HG03280 (cell line): ENCODE measurements at regions not wholly inside any gene's neighbourhood (a gene's known extent, or its start where the extent isn't known, plus 50 kb on each side); places are given as distances from the start of the nearest gene placed in this dataset.

Source experiments
- ATAC-seq: cut with Tn5 transposase; IDR thresholded peaks from one replicate; pipeline ENCODE4 v1.9.1; 2021; ENCODE audit warnings: mild to moderate bottlenecking, moderate library complexity; ENCODE audit not compliant: unreplicated experiment

- ATAC-seq, result no peak
These were observed 292.4 kb downstream of the EFNB2 start for GRCh38 chr13:106243011-106243565.

- ATAC-seq, result no peak
These were observed 293.2 kb downstream of the EFNB2 start for GRCh38 chr13:106241974-106242953.

- ATAC-seq, result no peak
These were observed 296.8 kb downstream of the EFNB2 start for GRCh38 chr13:106238690-106239089.

- ATAC-seq, result no peak
These were observed 300.8 kb downstream of the EFNB2 start for GRCh38 chr13:106234636-106235035.

GRCh38 chr13:106233134-106233735 is 302.2 kb downstream of the EFNB2 start:
- ATAC-seq, result no peak

- no peak for ATAC-seq
These were observed 302.8 kb downstream of the EFNB2 start for GRCh38 chr13:106232681-106233080.

- ATAC-seq, result no peak
These were observed 305.0 kb downstream of the EFNB2 start for GRCh38 chr13:106230450-106230849.

- no peak for ATAC-seq
These were observed 310.3 kb downstream of the EFNB2 start for GRCh38 chr13:106225126-106225525.

GRCh38 chr13:106220211-106220610 is 315.3 kb downstream of the EFNB2 start:
- no peak for ATAC-seq

GRCh38 chr13:106213028-106213757 is 322.3 kb downstream of the EFNB2 start:
- ATAC-seq, result no peak

GRCh38 chr13:106212386-106213010 is 323.0 kb downstream of the EFNB2 start:
- ATAC-seq, result no peak

GRCh38 chr13:106210324-106210723 is 325.1 kb downstream of the EFNB2 start:
- ATAC-seq, result no peak

- ATAC-seq, result no peak
These were observed 329.6 kb downstream of the EFNB2 start for GRCh38 chr13:106205871-106206270.

- ATAC-seq, result no peak
These were observed 338.0 kb downstream of the EFNB2 start for GRCh38 chr13:106197496-106197895.

GRCh38 chr13:106187501-106188095 is 347.9 kb downstream of the EFNB2 start:
- no peak for ATAC-seq

- ATAC-seq, result no peak
These were observed 348.4 kb downstream of the EFNB2 start for GRCh38 chr13:106187101-106187500.

GRCh38 chr13:106186366-106187030 is 349.0 kb downstream of the EFNB2 start:
- ATAC-seq, result no peak

- ATAC-seq, result no peak
These were observed 350.7 kb downstream of the EFNB2 start for GRCh38 chr13:106184790-106185189.

- ATAC-seq, result no peak
These were observed 351.9 kb downstream of the EFNB2 start for GRCh38 chr13:106183410-106184065.
